GM12872 (cell line): ENCODE measurements at regions not wholly inside any gene's neighbourhood (a gene's known extent, or its start where the extent isn't known, plus 50 kb on each side); places are given as distances from the start of the nearest gene placed in this dataset.

ENCODE experiments used
- TF ChIP-seq, protein P1 (sequence below): IDR thresholded peaks from 3 replicates; pipeline ENCODE4 v1.5.1; 2011; ENCODE audit warnings: low read depth, mild to moderate bottlenecking, low read length, moderate library complexity; ENCODE audit not compliant: insufficient read depth

DNA sequence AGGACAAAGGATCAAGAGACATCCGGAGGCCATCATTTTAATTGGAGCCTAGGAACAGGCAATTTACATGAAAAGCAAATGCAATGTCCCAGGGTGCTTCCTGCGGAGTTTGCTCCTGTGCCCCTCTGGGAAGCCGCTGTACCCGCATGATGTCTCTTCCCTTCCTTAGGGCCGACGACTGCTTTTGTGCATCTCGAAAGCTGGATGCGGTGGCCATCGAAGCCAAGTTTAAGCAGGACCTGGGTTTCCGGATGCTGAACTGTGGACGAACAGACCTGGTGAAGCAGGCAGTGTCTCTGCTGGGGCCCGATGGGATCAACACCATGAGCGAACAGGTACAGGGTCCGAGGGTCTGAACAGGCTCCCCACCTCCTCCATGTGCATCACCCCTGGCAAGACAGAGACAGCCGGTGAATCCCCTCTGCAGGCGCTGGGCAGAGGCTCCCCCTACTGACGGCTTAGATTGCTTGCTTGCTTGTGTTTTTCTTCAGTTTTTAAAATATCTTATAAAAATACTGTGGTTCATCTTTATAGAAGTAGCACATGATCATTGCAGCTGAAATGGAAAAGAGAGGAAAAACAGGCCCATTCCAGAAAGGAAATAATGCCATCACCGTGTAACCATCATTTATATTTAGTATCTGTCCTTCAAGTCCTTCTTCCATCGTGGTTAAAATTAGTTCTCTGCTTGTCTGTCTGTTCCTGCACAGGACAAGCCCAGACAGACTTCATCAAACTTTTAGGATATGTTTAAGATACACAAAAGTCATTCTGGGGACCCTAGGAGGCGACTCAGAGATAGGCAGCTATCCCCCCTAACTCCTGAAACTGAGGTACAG, 75.4 kb upstream of the PWP1 start:
- TF ChIP-seq, protein P1, sequence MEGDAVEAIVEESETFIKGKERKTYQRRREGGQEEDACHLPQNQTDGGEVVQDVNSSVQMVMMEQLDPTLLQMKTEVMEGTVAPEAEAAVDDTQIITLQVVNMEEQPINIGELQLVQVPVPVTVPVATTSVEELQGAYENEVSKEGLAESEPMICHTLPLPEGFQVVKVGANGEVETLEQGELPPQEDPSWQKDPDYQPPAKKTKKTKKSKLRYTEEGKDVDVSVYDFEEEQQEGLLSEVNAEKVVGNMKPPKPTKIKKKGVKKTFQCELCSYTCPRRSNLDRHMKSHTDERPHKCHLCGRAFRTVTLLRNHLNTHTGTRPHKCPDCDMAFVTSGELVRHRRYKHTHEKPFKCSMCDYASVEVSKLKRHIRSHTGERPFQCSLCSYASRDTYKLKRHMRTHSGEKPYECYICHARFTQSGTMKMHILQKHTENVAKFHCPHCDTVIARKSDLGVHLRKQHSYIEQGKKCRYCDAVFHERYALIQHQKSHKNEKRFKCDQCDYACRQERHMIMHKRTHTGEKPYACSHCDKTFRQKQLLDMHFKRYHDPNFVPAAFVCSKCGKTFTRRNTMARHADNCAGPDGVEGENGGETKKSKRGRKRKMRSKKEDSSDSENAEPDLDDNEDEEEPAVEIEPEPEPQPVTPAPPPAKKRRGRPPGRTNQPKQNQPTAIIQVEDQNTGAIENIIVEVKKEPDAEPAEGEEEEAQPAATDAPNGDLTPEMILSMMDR, result peak; percentile 78

DNA sequence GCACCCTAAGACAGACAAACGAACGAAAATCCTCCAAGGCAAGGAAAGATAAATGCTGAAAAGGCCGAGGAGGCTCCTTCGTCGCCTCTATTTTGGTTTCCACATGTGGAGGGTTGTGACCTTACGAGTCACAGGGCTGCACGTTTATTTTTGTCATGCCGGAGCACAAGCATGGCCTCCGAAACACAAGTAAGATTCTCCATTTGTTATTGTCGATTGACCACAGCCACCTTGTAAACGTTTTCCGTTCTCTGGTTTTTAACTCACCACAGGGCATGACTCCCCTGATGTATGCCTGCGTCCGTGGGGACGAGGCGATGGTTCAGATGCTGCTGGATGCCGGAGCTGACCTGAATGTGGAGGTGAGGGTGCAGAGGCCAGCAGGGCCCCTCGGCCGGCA, 73.1 kb upstream of the PWP1 start:
- TF ChIP-seq, protein P1, result no peak

DNA sequence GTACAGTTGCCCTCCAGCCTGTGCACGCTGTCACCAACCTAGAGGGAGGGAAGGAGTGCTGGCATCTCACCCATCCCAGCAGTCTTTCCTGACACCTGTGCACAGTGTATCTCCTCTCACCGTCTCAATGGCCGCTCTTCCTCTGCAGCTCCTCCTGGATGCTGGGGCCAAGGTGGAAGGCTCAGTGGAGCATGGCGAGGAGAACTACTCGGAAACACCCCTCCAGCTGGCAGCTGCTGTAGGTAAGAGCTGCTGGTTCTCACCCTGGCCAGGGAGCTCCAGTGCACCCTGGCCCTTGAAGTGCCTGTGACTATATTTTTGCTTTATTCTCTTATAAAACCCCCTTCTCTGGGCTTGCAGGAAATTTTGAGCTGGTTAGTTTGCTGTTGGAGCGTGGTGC, 68.7 kb upstream of the PWP1 start:
- TF ChIP-seq, protein P1, result no peak

DNA sequence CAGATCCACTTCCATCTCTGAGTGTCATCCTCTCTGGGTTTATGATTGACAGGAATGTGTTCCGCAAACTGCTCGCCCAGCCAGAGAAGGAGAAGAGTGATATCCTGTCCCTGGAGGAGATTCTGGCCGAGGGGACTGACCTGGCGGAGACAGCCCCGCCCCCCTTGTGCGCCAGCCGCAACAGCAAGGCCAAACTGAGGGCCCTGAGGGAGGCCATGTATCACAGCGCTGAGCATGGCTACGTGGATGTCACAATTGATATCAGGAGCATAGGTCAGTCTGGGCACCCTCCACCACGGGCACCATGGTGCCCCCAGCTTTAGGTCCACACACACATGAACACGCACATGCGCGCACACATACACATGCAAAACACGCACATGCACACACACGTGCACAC, 67.5 kb upstream of the PWP1 start:
- TF ChIP-seq, protein P1, result no peak

DNA sequence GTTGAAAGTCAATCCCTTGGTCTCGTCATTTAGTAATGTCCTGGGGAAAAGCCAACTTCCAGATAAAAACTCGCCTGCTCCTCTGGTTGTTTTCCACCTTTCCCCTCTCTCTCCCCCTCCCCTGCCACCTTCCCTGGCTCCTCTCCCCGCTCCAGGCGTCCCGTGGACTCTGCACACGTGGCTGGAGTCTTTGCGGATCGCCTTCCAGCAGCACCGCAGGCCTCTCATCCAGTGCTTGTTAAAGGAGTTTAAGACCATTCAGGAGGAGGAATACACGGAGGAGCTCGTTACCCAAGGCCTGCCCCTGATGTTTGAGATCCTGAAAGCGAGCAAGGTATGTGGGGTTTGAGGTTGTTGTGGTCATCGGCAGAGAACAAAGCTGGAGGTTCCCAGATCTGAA, 65.8 kb upstream of the PWP1 start:
- TF ChIP-seq, protein P1, result no peak

DNA sequence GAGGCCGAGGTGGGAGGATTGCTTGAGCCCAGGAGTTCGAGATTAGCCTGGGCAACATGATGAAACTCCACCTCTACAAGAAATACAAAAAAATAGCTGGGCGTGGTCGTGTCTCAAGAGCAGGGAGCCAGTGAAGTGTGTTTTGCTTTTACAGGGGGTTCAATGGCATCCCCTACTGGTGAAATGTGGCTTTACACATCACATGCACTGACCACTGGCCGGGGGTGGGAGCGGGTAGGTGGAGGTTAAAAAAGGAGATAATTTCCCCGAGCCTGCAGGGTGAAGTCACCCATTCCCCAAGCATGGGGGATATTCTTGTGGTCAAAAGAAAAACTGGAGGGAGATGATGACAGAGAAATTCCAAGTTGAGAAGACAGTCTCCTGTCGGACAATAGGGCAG, 63.6 kb upstream of the PWP1 start:
- TF ChIP-seq, protein P1, result peak; percentile 79

DNA sequence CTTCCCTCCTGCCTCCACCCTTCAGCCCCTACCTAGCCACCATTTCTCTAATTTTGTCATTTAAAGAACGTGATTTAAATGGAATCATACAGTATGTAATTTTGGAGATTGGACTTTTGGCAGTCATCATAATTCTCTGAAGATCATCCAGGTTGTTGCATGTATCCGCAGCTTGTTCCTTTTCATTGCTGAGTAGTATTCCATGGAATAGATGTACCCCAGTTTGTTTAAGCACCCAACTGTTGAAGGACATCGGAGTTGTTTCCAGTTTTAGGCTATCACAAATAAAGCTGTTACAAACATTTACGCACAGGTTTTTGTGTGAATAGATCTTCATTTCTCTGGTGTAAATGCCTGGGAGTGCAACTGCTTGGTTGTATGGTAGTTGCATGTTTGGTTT, 61.1 kb upstream of the PWP1 start:
- TF ChIP-seq, protein P1, result no peak
